Activated naive CD8-positive, alpha-beta T cell treated with anti-CD3 and anti-CD28 coated beads, Interleukin-2, amount 10 ng/mL, durations not matched to agents 7 days and 5 days (primary cell): ENCODE measurements at regions not wholly inside any gene's neighbourhood (a gene's known extent, or its start where the extent isn't known, plus 50 kb on each side); places are given as distances from the start of the nearest gene placed in this dataset.

ENCODE experiments used
- ATAC-seq: fragments of 150-1000 bp; cut with Tn5 transposase; one replicate; pipeline ENCODE4 v1.10.0; 2021; ENCODE audit warnings: low read depth, moderate library complexity
- POLR2A ChIA-PET: fragments of 350-600 bp; sonication (Branson Sonifier 250); formaldehyde crosslinking; loops from one replicate; lab custom pipeline; 2021; ENCODE audit warnings: antibody characterized with exemption; lab: Charles Lee
- DNase-seq: peaks from one replicate; pipeline ENCODE4 v3.0.0; 2021
- H3K27ac Mint-ChIP-seq: one replicate; pipeline ENCODE4 v1.8.0; 2022; ENCODE audit warnings: mild to moderate bottlenecking, mixed read lengths
- H3K27me3 Mint-ChIP-seq: one replicate; pipeline ENCODE4 v1.8.0; 2022; ENCODE audit warnings: mild to moderate bottlenecking, moderate library complexity, mixed read lengths
- H3K36me3 Mint-ChIP-seq: one replicate; pipeline ENCODE4 v1.8.0; 2021; ENCODE audit warnings: mild to moderate bottlenecking, mixed read lengths
- H3K4me1 Mint-ChIP-seq: one replicate; pipeline ENCODE4 v1.8.0; 2021; ENCODE audit warnings: mixed read lengths
- H3K4me3 Mint-ChIP-seq: one replicate; pipeline ENCODE4 v1.8.0; 2022; ENCODE audit warnings: mild to moderate bottlenecking, moderate library complexity, mixed read lengths
- H3K9me3 Mint-ChIP-seq: one replicate; pipeline ENCODE4 v1.8.0; 2021; ENCODE audit warnings: mixed read lengths

GRCh38 chr18:21162786-21163185 lies 51.2 kb upstream of the ROCK1 start:
- H3K27ac Mint-ChIP-seq: no peak overlapping the region
- H3K36me3 Mint-ChIP-seq: no peaks in the 10 kb centered on the region
- POLR2A ChIA-PET: no interaction called here
- ATAC-seq (no peak), DNase-seq (no peak)
- peaks cover 3% of the 10 kb centered on the region for H3K9me3 Mint-ChIP-seq
- H3K4me3 Mint-ChIP-seq: no peak overlapping the region
- H3K4me1 Mint-ChIP-seq: no peaks in the 10 kb centered on the region
- H3K27me3 Mint-ChIP-seq: peaks cover 4% of the 10 kb centered on the region

DNA sequence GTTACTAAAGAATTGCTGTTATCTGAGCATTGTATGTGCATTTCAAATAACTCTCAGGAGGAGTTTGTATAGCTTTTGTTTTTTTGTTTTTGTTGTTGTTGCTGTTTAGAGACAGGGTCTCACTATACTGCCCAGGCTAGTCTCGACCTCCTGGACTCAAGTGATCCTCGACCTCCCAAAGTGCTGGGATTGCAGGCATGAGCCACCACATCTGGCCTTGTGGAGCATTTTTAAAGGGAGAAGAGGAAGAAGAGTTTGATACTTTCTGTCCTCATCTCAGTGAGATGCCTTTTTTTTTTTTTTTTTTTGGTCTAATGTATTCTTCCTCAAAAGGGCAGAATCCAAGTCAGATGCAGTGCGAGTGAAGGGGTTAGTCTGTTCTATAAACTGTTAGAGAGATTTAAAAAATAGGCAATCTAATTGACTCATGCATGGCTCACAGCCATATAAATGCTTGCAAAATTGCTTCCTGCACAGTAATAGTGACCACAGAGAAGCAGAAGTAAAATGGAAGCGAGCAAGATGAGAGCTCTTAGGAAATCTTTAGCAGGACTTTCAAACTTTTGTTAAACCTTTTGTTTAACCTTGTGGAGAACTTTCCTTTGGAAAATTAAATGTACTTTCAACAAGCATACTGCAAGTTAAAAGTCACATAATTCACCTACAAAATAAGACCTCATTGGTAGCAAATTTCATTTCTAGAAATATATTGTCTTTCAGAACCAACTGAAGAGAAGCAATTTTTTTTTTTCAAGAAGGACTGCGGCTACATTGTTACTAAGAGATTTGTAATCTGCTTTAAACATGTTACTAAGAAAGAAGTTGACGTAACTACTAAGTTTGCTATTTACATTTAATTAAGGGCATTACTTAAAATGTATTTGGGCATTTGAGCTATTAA lies 52.3 kb upstream of the ROCK1 start:
- H3K27ac Mint-ChIP-seq: no peak overlapping the region
- no peaks in the 10 kb centered on the region for H3K36me3 Mint-ChIP-seq
- POLR2A ChIA-PET: no interaction called here
- H3K27me3 Mint-ChIP-seq: peaks cover 4% of the 10 kb centered on the region
- ATAC-seq (no peak), DNase-seq (no peak)
- no peaks in the 10 kb centered on the region for H3K9me3 Mint-ChIP-seq
- H3K4me3 Mint-ChIP-seq: no peak overlapping the region
- no peaks in the 10 kb centered on the region for H3K4me1 Mint-ChIP-seq

- Mint-ChIP-seq H3K9me3 (no peaks in the 10 kb centered on the region), H3K4me3 (no peak overlapping the region), H3K27me3 (peaks cover 4% of the 10 kb centered on the region), H3K4me1 (no peaks in the 10 kb centered on the region), H3K36me3 (no peaks in the 10 kb centered on the region), H3K27ac (no peak overlapping the region)
- ATAC-seq (no peak), DNase-seq (no peak)
- POLR2A ChIA-PET: no interaction called here
Observed at GRCh38 chr18:21164548-21165095, 53.0 kb upstream of the ROCK1 start.

- POLR2A ChIA-PET: no interaction called here
- no peak for DNase-seq
- H3K9me3 Mint-ChIP-seq: no peaks in the 10 kb centered on the region
- no peaks in the 10 kb centered on the region for H3K4me1 Mint-ChIP-seq
- H3K4me3 Mint-ChIP-seq: no peak overlapping the region
- H3K36me3 Mint-ChIP-seq: no peaks in the 10 kb centered on the region
- peaks cover 5% of the 10 kb centered on the region for H3K27me3 Mint-ChIP-seq
- ATAC-seq: no peak
- no peak overlapping the region for H3K27ac Mint-ChIP-seq
Observed at GRCh38 chr18:21167641-21168377, 56.2 kb upstream of the ROCK1 start.

- Mint-ChIP-seq H3K4me3 (no peak overlapping the region), H3K27ac (no peak overlapping the region), H3K4me1 (no peaks in the 10 kb centered on the region), H3K9me3 (no peaks in the 10 kb centered on the region), H3K27me3 (peaks cover 2% of the 10 kb centered on the region), H3K36me3 (no peaks in the 10 kb centered on the region)
- ATAC-seq: no peak
- DNase-seq: no peak
- POLR2A ChIA-PET: no interaction called here
Observed at GRCh38 chr18:21168880-21169279, 57.3 kb upstream of the ROCK1 start.

GRCh38 chr18:21177822-21178221 lies 64.2 kb upstream of the GREB1L start:
- ATAC-seq (no peak), DNase-seq (no peak)
- Mint-ChIP-seq H3K27me3 (peaks cover 2% of the 10 kb centered on the region), H3K4me3 (no peak overlapping the region), H3K27ac (no peak overlapping the region), H3K9me3 (no peaks in the 10 kb centered on the region), H3K4me1 (peaks cover 3% of the 10 kb centered on the region), H3K36me3 (no peaks in the 10 kb centered on the region)
- POLR2A ChIA-PET: no interaction called here

DNA sequence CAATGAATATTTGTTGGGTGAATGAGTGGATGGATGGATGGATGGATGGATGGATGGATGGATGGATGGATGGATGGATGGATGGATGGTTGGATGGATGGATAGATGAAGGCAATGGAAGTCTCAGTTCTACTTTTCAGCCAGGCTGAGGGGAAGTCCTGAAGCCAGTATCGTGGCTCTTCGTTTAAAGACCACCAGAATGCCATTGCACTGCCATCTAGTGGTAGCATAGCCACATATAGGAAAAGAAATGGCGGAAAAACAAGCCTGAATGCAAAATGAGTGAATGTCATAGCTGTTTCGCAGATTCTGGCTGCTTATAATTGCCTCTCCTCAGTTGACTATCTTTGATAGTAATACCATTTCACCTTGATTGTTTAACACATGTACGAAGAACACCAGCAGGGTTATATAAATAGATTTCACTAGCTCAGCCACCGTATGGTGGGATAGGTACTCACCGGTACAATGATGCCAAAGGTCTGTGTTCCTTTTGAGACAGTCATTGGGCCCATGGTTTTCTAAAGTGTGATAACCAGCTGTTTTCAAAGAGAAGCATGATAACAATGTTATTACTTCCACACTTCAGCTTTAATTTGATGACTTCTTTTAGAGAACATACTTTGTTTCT lies 62.3 kb upstream of the GREB1L start:
- ATAC-seq: peak; percentile 52
- DNase-seq: no peak
- peaks cover 2% of the 10 kb centered on the region for H3K27me3 Mint-ChIP-seq
- peaks cover 3% of the 10 kb centered on the region for H3K4me1 Mint-ChIP-seq
- H3K27ac Mint-ChIP-seq: no peak overlapping the region
- H3K36me3 Mint-ChIP-seq: no peaks in the 10 kb centered on the region
- H3K4me3 Mint-ChIP-seq: no peak overlapping the region
- H3K9me3 Mint-ChIP-seq: no peaks in the 10 kb centered on the region
- POLR2A ChIA-PET: no interaction called here

DNA sequence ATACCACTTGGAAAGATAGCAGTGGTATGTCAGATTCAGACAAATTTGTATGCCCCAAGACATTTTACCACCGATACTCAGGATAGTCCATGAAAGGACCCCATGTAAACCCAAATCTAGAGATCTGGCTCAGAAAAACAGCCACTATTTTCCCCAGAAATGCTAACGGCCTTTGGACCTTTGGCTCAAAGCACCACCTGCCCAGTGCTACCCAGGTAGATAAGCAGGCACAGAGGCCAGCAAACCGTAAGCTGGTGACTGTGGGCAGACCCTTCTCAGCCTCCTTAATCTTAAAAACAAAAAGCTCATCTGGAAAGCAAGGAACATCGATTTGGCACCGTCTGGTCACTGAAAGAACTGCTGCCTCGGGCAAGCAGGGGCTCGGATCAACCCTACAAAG lies 61.4 kb upstream of the GREB1L start:
- POLR2A ChIA-PET: no interaction called here
- H3K4me1 Mint-ChIP-seq: peaks cover 3% of the 10 kb centered on the region
- H3K9me3 Mint-ChIP-seq: no peaks in the 10 kb centered on the region
- ATAC-seq: no peak
- H3K4me3 Mint-ChIP-seq: no peak overlapping the region
- H3K36me3 Mint-ChIP-seq: no peaks in the 10 kb centered on the region
- H3K27me3 Mint-ChIP-seq: peaks cover 4% of the 10 kb centered on the region
- no peak for DNase-seq
- no peak overlapping the region for H3K27ac Mint-ChIP-seq

DNA sequence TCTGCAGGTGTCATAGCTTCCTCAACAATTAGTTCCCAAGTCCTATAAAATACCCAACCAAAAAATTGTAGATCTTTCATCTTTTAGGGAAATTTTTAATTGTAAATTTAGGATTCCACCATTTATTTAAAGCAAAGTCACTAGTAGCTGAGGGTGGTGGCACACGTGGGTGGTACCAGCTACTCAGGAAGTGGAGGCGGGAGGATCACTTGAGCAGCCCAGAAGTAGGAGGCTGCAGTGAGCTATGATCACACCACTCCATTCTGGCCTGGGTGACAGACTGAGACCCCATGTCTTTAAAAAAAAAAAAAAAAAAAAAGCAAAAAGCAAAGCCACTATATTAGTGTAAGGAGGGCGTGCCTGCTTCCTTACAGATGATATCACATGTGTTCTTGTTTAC lies 60.3 kb upstream of the GREB1L start:
- Mint-ChIP-seq H3K4me3 (no peak overlapping the region), H3K36me3 (no peaks in the 10 kb centered on the region), H3K27me3 (peaks cover 5% of the 10 kb centered on the region), H3K9me3 (no peaks in the 10 kb centered on the region), H3K27ac (no peak overlapping the region), H3K4me1 (peaks cover 3% of the 10 kb centered on the region)
- ATAC-seq (peak; percentile 77), DNase-seq (no peak)
- POLR2A ChIA-PET: no interaction called here

DNA sequence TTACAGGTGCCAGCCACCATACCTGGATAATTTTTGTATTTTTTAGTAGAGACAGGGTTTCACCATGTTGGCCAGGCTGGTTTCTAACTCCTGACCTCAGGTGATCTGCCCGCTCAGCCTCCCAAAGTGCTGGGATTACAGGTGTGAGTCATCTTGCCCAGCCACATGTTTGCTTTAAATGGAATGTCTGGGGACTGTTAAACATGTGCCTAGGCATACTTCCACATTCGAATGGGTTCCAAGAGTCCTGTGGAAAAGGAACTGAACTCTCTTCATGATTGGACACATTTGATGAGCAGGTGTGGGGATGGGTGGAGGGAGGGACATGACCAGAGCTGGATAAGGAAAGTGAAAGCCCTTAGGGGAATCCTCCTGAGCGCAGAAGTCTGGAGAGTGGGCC lies 58.4 kb upstream of the GREB1L start:
- Mint-ChIP-seq H3K9me3 (no peaks in the 10 kb centered on the region), H3K4me1 (peaks cover 3% of the 10 kb centered on the region)
- DNase-seq: no peak

DNA sequence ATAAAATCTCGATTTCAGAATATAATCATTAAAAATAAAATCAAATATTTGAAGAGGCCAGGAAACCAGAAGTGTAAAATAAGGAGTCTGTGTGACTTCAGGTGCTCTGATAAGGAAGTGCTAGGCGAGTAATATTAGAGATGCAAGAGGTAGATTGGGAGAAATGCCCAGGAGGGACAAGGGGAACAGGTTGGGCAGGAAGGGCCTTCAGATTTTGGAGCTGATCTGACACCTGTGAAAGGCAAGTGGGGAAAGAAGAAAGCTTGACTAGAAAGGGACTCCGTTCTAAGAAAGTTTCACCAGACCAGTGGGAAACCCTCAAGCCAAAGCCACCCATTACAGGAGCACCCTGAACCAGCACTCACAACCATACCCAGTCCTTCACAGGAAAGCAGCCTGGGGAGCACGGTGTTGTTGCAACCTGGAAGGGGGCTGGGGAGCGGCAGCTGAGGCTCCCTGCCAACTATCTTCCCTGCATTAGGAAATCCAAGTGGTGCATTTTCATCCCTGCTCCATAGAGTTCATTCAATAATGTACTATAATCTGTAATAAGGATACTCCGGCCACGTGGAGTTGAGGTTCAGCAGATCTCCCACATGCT lies 57.5 kb upstream of the GREB1L start:
- POLR2A ChIA-PET: no interaction called here
- Mint-ChIP-seq H3K27me3 (peaks cover 6% of the 10 kb centered on the region), H3K36me3 (no peaks in the 10 kb centered on the region), H3K4me1 (peaks cover under 1% of the 10 kb centered on the region), H3K9me3 (no peaks in the 10 kb centered on the region), H3K27ac (no peak overlapping the region), H3K4me3 (no peak overlapping the region)
- ATAC-seq (no peak), DNase-seq (no peak)

More for the DNA sequence above, 58.4 kb upstream of the GREB1L start:
- Mint-ChIP-seq H3K4me3 (no peak overlapping the region), H3K27me3 (peaks cover 7% of the 10 kb centered on the region), H3K27ac (no peak overlapping the region), H3K36me3 (no peaks in the 10 kb centered on the region)
- POLR2A ChIA-PET: no interaction called here
- no peak for ATAC-seq

DNA sequence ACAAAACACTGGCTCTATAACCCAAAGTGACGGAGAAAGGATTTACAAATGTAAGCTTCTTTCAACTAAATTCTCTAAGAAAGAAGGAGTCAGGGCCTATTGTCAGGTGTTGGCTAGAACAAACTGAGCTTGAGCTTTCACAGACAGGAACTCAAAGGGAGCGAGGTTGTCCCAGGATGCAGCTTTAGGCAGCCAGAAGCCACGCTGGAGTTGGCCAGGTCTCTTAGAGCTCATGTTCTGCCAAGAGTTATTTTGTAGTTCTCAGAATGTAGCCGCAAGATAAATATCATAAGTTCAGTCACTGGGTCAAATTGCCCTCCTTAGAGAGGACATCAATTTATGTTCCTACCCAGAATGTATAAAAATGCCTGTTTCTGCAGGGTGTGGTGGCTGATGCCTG lies 54.1 kb upstream of the GREB1L start:
- no peaks in the 10 kb centered on the region for H3K36me3 Mint-ChIP-seq
- POLR2A ChIA-PET: no interaction called here
- no peak for ATAC-seq

DNA sequence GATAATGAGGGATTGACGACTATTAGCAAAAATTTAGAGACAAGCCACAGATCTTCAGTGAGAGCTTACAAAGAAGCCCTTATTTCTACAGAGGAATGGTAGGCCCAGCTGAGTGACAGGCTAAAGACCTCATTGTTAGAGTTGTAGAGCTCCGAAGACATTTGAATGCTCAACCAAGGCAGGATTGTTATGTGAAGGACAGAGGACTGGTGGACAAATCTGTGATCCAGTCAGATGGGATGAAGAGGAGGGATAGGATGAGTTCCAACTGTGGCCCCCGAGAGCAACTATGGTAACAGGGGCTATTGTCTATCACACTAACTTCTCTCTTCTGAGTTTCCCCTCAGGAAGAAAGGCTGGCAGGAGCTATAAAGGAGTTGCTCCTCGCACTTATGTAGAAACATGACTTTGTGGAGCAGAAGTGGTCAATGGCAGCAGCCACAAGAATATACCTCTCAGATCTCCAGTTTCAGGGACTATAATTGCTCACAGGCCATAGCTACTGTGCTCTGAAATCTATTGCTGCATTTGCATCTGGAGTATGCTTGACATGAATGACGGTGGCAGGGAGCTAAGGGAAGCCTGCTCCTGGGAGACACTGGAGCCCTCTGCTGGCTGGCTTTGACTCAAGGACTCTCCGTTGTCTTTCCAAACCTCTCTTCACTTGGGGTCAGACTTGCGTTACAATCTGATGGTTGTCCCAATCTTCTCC lies 50.3 kb upstream of the GREB1L start:
- H3K27me3 Mint-ChIP-seq: peaks cover 22% of the 10 kb centered on the region
- ATAC-seq (no peak), DNase-seq (no peak)

More for the DNA sequence above, 54.1 kb upstream of the GREB1L start:
- no peaks in the 10 kb centered on the region for H3K9me3 Mint-ChIP-seq
- H3K27me3 Mint-ChIP-seq: peaks cover 9% of the 10 kb centered on the region
- no peak overlapping the region for H3K4me3 Mint-ChIP-seq
- no peak overlapping the region for H3K27ac Mint-ChIP-seq
- no peak for DNase-seq
- no peaks in the 10 kb centered on the region for H3K4me1 Mint-ChIP-seq

More for the DNA sequence above, 50.3 kb upstream of the GREB1L start:
- Mint-ChIP-seq H3K36me3 (no peaks in the 10 kb centered on the region), H3K9me3 (no peaks in the 10 kb centered on the region), H3K4me1 (peaks cover 3% of the 10 kb centered on the region), H3K4me3 (no peak overlapping the region), H3K27ac (no peak overlapping the region)
- POLR2A ChIA-PET: no interaction called here
